ENCODE measurements at regions not wholly inside any gene's neighbourhood (a gene's known extent, or its start where the extent isn't known, plus 50 kb on each side); places are given as distances from the start of the nearest gene placed in this dataset.

GRCh38 chr2:77813599-77813998, 291.4 kb upstream of the LRRTM4 start:
- TF ChIP-seq CTCF (IDR thresholded peaks at IDR 0.05): no peak
- TF ChIP-seq POLR2A (IDR thresholded peaks at IDR 0.05): no peak

All from testis (tissue), 2 donors.